COLO668 (cell line): ENCODE measurements at regions not wholly inside any gene's neighbourhood (a gene's known extent, or its start where the extent isn't known, plus 50 kb on each side); places are given as distances from the start of the nearest gene placed in this dataset.
"Not testable (repeated sequence)": the region's sequence is repeated elsewhere in the genome, so short reads cannot be mapped to it uniquely, and the experiment has no call there.

Experiments used
- DNase-seq: peaks from one replicate; lab custom pipeline; 2025; ENCODE audit not compliant: unreplicated experiment; lab: John Stamatoyannopoulos, UW

DNA sequence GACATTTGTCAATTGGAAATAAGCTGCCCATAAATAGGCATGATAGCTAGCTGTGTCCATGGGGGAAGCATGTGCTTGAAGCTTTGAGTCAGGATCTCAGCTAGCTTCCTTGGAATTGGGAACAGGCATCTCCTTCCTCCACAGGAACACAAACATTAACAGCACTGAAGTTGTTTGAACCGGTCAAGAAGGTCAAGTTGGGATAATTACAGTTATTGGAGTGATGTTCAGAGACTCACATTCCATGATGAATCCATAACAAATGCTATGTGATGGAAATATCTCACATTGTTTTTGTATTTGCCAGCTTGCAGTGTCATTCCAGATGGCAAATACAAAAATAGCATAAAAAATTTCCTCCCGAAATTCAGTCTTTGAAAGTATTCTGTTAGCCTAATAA is 347.6 kb upstream of the SMIM21 start:
- no peak for DNase-seq

DNA sequence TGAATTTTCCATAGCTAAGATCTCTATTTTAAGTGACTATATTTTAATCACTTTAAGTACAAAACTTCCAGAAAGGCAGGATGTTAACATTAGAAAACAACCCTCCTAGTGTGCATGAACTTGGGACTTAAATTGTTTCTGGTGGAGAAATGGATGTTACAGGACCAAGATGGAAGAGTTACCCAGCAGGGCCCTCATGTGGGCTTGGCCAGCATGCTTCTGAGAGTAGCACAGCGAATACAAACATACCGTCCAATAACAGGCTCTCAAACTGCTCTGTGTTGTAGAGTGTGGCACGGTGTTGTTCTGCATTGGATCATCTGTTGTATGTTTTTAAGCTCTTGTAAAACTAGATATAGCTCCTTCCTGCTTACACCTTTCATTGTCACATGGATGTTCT is 346.1 kb upstream of the SMIM21 start:
- no peak for DNase-seq

DNA sequence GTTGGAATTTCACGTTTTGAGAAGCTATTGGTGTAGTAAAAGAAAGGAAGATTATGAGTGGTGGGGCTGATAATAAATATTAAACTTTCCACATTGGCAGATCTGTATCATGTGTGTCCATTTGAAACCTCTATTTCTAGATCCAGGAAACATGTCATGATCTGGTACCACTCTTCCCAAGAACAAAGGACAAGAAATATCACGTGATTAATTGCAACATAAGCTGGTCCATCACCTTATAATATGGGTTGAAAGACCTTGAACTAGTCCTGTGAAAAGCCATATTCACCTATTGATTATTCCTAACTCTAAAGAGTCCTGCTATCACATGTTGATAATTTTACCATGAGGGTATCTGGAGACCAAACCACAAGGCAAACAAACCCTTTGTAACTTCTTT is 335.3 kb upstream of the SMIM21 start:
- no peak for DNase-seq

DNA sequence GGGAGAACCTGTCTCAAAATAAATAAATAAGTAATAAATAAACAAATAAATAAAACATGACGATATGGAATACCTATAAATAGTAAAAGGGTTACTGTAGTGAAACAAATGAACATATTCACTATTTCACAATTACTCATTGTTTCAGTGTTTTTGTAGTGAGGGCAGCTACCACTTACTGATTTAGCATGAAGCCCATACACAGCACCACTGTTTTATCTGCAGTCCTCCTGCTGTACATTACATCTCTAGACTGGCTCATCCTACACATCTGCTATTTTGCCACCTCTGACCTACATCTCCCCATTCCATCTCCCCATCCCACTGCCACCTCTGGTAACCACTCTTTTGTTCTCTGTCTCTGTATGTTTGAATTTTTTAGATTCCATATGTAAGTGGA is 332.7 kb upstream of the SMIM21 start:
- no peak for DNase-seq

DNA sequence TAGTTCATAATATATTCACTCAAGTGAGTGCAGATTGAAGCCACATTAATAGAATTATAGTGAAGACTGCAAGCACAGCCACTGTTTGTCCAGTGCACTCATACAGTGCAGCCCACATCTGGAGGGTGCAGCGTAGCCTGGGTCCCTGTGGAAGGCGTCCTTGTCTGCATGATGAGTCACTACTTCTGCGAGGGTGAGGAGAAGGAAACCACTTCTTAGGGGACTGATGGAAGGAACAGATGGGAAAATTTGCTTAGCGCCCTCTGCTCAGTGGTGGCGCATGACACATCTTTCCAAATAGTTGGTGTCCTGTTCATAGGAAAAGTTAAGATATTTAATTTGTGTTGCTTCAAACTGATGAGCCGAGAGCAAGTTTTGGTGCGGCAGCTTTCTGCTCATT is 330.4 kb upstream of the SMIM21 start:
- no peak for DNase-seq

DNA sequence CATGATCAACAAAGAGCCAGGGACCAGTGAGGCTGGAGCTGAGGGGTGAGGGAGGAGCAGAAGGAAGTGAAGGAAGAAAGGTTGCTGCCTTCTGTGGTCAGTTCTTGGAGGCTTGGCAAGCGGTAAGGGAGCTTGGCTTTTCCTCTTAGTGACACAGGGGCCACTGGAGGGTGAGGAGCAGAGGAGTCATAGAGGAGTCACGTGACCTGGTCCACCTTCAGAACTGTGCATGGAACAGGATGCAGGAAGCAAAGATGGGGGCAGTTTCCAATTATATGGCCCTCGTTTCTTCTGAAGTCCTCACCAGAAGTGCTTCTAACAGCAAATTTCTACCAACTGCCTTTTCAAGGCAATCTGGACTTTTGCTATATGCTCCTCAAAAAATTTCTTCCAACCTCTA is 326.9 kb upstream of the SMIM21 start:
- DNase-seq, result no peak

DNA sequence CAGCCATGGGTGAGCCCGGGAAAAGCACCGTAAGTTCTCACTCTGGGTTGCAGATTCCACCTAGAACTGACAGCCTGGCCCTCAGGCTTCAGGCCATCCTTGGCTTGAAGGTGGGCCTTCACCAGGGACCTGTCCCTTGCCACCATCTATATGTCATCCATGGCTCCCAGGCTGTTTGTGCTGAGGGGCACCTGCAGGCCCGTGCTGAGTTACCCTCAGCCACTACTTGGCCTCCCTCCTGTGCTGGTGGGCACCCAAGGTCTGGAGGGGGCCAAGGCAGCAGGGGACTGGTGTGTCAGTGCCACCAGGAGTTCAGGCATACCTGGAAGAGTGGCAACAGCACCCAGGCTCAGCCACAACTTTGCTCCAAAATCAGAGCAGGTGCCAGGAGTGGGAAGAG is 326.2 kb upstream of the SMIM21 start:
- no peak for DNase-seq

- no peak for DNase-seq
These were observed 325.3 kb upstream of the SMIM21 start for GRCh38 chr18:75752740-75753263.

GRCh38 chr18:75745147-75745546 is 317.6 kb upstream of the SMIM21 start:
- no peak for DNase-seq

GRCh38 chr18:75742516-75742915 is 315.0 kb upstream of the SMIM21 start:
- no peak for DNase-seq

DNA sequence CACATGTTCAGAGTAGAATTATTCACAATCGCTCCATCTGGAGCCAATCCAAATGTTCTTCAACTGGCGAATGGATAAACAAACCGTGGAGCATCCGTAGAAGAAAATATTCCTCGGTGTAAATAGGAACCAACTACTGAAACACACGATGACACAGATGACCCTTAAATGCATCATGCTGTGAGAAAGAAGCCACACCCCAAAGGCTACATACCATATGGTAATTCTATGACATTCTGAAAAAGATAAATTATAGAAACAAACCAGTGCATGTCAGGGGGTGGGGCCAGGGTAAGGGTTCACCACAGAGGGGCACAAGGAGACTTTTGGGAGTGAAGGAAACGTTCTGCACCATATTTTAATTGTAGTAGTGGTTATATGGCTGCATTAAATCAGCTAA is 312.2 kb upstream of the SMIM21 start:
- no peak for DNase-seq

DNA sequence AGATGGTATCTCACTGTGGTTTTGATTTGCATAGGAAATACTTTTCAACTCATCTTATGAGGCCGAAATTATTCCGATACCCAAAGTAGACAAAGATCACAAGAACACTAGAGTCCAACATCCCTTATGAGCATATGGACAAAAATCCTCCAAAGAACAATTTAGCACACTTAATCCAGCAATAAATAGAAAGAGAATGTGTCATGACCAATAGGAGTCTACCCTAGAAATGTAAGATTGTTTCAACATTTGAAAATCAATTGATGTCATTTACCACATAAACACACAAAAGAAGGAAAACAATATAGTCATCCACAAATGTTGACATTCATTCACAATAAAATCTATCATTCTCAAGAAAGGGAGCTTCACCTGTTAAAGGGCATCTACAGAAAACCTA is 307.8 kb upstream of the SMIM21 start:
- DNase-seq, result no peak

DNA sequence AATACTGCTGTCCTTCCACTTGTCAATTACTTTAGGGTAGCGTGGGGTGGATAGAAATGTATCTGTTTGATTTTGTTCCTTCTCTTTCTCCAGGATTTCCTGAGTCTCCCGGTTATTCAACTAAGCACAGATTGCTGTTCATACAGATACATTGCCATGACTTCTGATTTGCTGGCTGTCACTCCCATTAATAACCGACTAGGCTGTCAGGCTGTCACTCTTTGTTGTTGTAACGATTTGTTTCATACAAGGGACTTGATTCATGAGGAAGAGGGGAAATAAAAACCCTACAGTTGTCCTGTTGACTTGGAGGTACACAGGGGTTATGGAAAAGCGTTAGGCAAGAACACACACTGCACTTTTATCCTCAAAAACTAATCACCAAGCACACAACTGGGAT is 302.7 kb upstream of the SMIM21 start:
- no peak for DNase-seq

- no peak for DNase-seq
These were observed 301.1 kb upstream of the SMIM21 start for GRCh38 chr18:75728621-75729020.

DNA sequence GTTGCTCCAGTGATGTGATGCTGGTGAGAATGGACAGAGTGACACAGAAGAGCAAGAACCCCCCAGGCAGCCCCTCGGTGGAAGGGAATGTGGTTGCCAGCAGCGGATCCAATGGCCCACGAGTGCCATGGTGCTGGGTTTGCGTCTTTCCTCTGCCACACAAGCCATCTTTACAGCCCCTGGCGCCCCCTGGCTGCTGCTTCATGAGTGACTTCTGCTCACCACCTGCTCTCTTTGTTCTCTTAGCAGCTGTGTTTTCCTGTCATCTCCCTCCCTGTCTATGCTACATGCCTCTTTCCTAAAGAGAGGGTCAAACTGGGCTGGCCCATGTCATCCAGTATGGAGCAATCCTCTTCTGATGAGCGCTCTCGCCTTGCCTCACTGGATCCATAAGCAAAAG is 300.0 kb upstream of the SMIM21 start:
- DNase-seq, result peak; percentile 50

- DNase-seq, result no peak
These were observed 296.2 kb upstream of the SMIM21 start for GRCh38 chr18:75723521-75724340.

GRCh38 chr18:75714766-75715165 is 287.3 kb upstream of the SMIM21 start:
- no peak for DNase-seq

- not testable (repeated sequence) for DNase-seq
These were observed 284.8 kb upstream of the SMIM21 start for GRCh38 chr18:75712124-75712867.

DNA sequence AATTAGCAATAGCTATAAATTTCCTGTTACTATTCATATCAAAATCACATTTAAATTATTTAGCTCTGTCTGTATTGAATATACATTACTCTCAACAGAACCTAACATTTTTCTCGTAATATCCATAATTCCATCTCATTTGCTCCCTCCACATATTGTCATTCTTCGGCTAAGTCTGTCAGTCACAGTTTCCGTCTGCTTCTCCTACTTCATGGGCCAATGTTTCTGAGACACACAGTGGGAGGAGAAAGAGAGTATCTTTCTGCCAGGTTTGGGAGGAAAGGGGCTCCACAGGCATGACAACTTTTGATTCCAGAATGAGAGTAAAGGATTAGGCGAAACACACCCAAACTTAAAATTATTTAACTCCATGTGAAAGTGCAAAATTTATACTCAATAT is 273.1 kb upstream of the SMIM21 start:
- no peak for DNase-seq

GRCh38 chr18:75698861-75699260 is 271.4 kb upstream of the SMIM21 start:
- no peak for DNase-seq

GRCh38 chr18:75697493-75697892 is 270.0 kb upstream of the SMIM21 start:
- DNase-seq, result no peak

DNA sequence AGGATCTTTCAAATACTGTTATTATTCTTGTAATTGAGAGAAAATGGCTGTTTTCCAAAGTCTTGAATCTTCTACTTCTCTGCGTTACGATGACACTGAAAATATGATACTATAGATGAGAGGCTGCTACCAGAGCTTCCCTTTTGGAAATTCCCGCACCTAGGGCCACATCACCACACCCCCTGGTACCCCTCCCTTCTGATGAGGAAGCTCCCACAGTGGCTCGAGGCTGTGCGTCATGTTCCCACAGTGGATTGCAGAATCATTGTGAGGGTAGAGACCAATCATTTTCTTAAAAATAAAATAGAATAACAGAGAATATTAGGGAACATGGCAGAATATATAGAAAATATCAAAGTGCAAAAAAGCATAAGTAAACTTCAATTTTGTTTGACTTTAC is 268.9 kb upstream of the SMIM21 start:
- DNase-seq, result no peak
